Activated naive CD4-positive, alpha-beta T cell treated with anti-CD3 and anti-CD28 coated beads for 36 hours (primary cell): ENCODE measurements at regions not wholly inside any gene's neighbourhood (a gene's known extent, or its start where the extent isn't known, plus 50 kb on each side); places are given as distances from the start of the nearest gene placed in this dataset.
"Not testable (repeated sequence)": the region's sequence is repeated elsewhere in the genome, so short reads cannot be mapped to it uniquely, and the experiment has no call there.

ENCODE experiments used
- CTCF ChIA-PET: fragments of 350-600 bp; sonication (Branson Sonifier 250); formaldehyde crosslinking; loops from one replicate; lab custom pipeline; 2021; ENCODE audit warnings: antibody characterized with exemption; lab: Charles Lee
- DNase-seq: peaks from one replicate; pipeline ENCODE4 v3.0.0-alpha.2; 2020
- H3K27ac Mint-ChIP-seq: one replicate; pipeline ENCODE4 v1.8.0; 2021; ENCODE audit warnings: mild to moderate bottlenecking, mixed read lengths
- H3K27me3 Mint-ChIP-seq: one replicate; pipeline ENCODE4 v1.8.0; 2021; ENCODE audit warnings: low read depth, mixed read lengths
- H3K36me3 Mint-ChIP-seq: one replicate; pipeline ENCODE4 v1.8.0; 2021; ENCODE audit warnings: low read depth, mixed read lengths
- H3K4me1 Mint-ChIP-seq: one replicate; pipeline ENCODE4 v1.8.0; 2021; ENCODE audit warnings: low read depth, mixed read lengths
- H3K4me3 Mint-ChIP-seq: one replicate; pipeline ENCODE4 v1.8.0; 2021; ENCODE audit warnings: mild to moderate bottlenecking, moderate library complexity, mixed read lengths
- H3K9me3 Mint-ChIP-seq: one replicate; pipeline ENCODE4 v1.8.0; 2021; ENCODE audit warnings: mixed read lengths
- intact Hi-C: fragments of 100-400 bp; cut with micrococcal nuclease; formaldehyde crosslinking; loops from one replicate; pipeline ENCODE4 v1.15.1; 2023

- intact Hi-C loops = no loop called here
Observed at GRCh38 chr10:118805146-118805545, 50.4 kb upstream of the CACUL1 start.

GRCh38 chr10:118807512-118808305 is 52.9 kb upstream of the CACUL1 start:
- CTCF ChIA-PET = no interaction called here
- no peaks in the 10 kb centered on the region for H3K27me3 Mint-ChIP-seq
- H3K36me3 Mint-ChIP-seq = no peaks in the 10 kb centered on the region
- no peaks in the 10 kb centered on the region for H3K9me3 Mint-ChIP-seq
- H3K27ac Mint-ChIP-seq = no peak overlapping the region
- H3K4me1 Mint-ChIP-seq = no peaks in the 10 kb centered on the region
- H3K4me3 Mint-ChIP-seq = no peak overlapping the region
- intact Hi-C loops = no loop called here
- DNase-seq = no peak

More at GRCh38 chr10:118805146-118805545, 50.4 kb upstream of the CACUL1 start:
- H3K27ac Mint-ChIP-seq = no peak overlapping the region
- no peaks in the 10 kb centered on the region for H3K27me3 Mint-ChIP-seq
- no peaks in the 10 kb centered on the region for H3K9me3 Mint-ChIP-seq
- H3K4me3 Mint-ChIP-seq = no peak overlapping the region
- no peak for DNase-seq
- CTCF ChIA-PET = interaction anchor here (0.8 to 1.6 kb wide), 3 partner anchors 11 to 25 kb away, joined by 3 read pairs; no protein-coding TSS in a partner anchor
- H3K36me3 Mint-ChIP-seq = no peaks in the 10 kb centered on the region
- no peaks in the 10 kb centered on the region for H3K4me1 Mint-ChIP-seq

- no peaks in the 10 kb centered on the region for H3K27me3 Mint-ChIP-seq
- CTCF ChIA-PET = no interaction called here
- no peak overlapping the region for H3K4me3 Mint-ChIP-seq
- H3K4me1 Mint-ChIP-seq = no peaks in the 10 kb centered on the region
- intact Hi-C loops = no loop called here
- H3K27ac Mint-ChIP-seq = no peak overlapping the region
- no peaks in the 10 kb centered on the region for H3K9me3 Mint-ChIP-seq
- DNase-seq = no peak
- no peaks in the 10 kb centered on the region for H3K36me3 Mint-ChIP-seq
Observed at GRCh38 chr10:118808601-118809356, 54.0 kb upstream of the CACUL1 start.

GRCh38 chr10:118809357-118810220 is 54.8 kb upstream of the CACUL1 start:
- no peaks in the 10 kb centered on the region for H3K4me1 Mint-ChIP-seq
- intact Hi-C loops = no loop called here
- CTCF ChIA-PET = interaction anchor here (0.6 kb wide), 1 partner anchor 50 kb away, joined by 3 read pairs; no protein-coding TSS in a partner anchor

GRCh38 chr10:118810796-118811505 is 56.2 kb upstream of the CACUL1 start:
- Mint-ChIP-seq H3K9me3 (no peaks in the 10 kb centered on the region), H3K4me3 (no peak overlapping the region), H3K36me3 (no peaks in the 10 kb centered on the region), H3K27me3 (no peaks in the 10 kb centered on the region), H3K27ac (no peak overlapping the region), H3K4me1 (no peaks in the 10 kb centered on the region)
- CTCF ChIA-PET = no interaction called here
- no peak for DNase-seq
- intact Hi-C loops = no loop called here

More at GRCh38 chr10:118809357-118810220, 54.8 kb upstream of the CACUL1 start:
- H3K4me3 Mint-ChIP-seq = no peak overlapping the region
- no peaks in the 10 kb centered on the region for H3K9me3 Mint-ChIP-seq
- H3K36me3 Mint-ChIP-seq = no peaks in the 10 kb centered on the region
- no peak for DNase-seq
- H3K27me3 Mint-ChIP-seq = no peaks in the 10 kb centered on the region
- no peak overlapping the region for H3K27ac Mint-ChIP-seq

GRCh38 chr10:118811675-118812392 is 57.1 kb upstream of the CACUL1 start:
- Mint-ChIP-seq H3K9me3 (no peaks in the 10 kb centered on the region), H3K27ac (no peak overlapping the region), H3K27me3 (no peaks in the 10 kb centered on the region), H3K4me3 (no peak overlapping the region), H3K36me3 (no peaks in the 10 kb centered on the region), H3K4me1 (no peaks in the 10 kb centered on the region)
- DNase-seq = no peak
- intact Hi-C loops = no loop called here
- CTCF ChIA-PET = no interaction called here

GRCh38 chr10:118812393-118812740 is 57.6 kb upstream of the CACUL1 start:
- Mint-ChIP-seq H3K27ac (no peak overlapping the region), H3K9me3 (no peaks in the 10 kb centered on the region), H3K36me3 (no peaks in the 10 kb centered on the region), H3K4me1 (no peaks in the 10 kb centered on the region), H3K27me3 (no peaks in the 10 kb centered on the region), H3K4me3 (no peak overlapping the region)
- intact Hi-C loops = no loop called here
- CTCF ChIA-PET = no interaction called here
- no peak for DNase-seq

GRCh38 chr10:118813001-118813400 is 58.2 kb upstream of the CACUL1 start:
- DNase-seq, H3K4me3 Mint-ChIP-seq, H3K9me3 Mint-ChIP-seq, CTCF ChIA-PET, H3K4me1 Mint-ChIP-seq, H3K27me3 Mint-ChIP-seq, H3K27ac Mint-ChIP-seq, H3K36me3 Mint-ChIP-seq, intact Hi-C loops: not testable (repeated sequence)

GRCh38 chr10:118816471-118817168 is 61.9 kb upstream of the CACUL1 start:
- no peak for DNase-seq
- H3K27ac Mint-ChIP-seq = no peak overlapping the region
- no peaks in the 10 kb centered on the region for H3K27me3 Mint-ChIP-seq
- no peaks in the 10 kb centered on the region for H3K36me3 Mint-ChIP-seq
- intact Hi-C loops = no loop called here
- H3K4me1 Mint-ChIP-seq = no peaks in the 10 kb centered on the region
- H3K9me3 Mint-ChIP-seq = no peaks in the 10 kb centered on the region
- CTCF ChIA-PET = interaction anchor here (0.5 to 1.0 kb wide), 2 partner anchors 12 to 15 kb away, joined by 3 read pairs; no protein-coding TSS in a partner anchor
- no peak overlapping the region for H3K4me3 Mint-ChIP-seq

GRCh38 chr10:118817328-118818068 is 62.7 kb upstream of the CACUL1 start:
- no peaks in the 10 kb centered on the region for H3K27me3 Mint-ChIP-seq
- no peaks in the 10 kb centered on the region for H3K36me3 Mint-ChIP-seq
- H3K4me1 Mint-ChIP-seq = no peaks in the 10 kb centered on the region
- CTCF ChIA-PET = no interaction called here
- intact Hi-C loops = no loop called here
- no peak overlapping the region for H3K4me3 Mint-ChIP-seq
- H3K9me3 Mint-ChIP-seq = no peaks in the 10 kb centered on the region
- no peak for DNase-seq
- H3K27ac Mint-ChIP-seq = no peak overlapping the region
